WTC11 (cell line): ENCODE measurements at regions not wholly inside any gene's neighbourhood (a gene's known extent, or its start where the extent isn't known, plus 50 kb on each side); places are given as distances from the start of the nearest gene placed in this dataset.

ENCODE experiments used
- ATAC-seq: fragments of 200-7000 bp; cut with Tn5 transposase; 2 replicates; pipeline ENCODE4 v1.10.0; 2021; ENCODE audit warnings: mild to moderate bottlenecking, moderate library complexity
- CTCF ChIA-PET: fragments of 300-600 bp; sonication (Branson Sonifier 250); formaldehyde crosslinking; loops from one replicate; lab custom pipeline; 2021; ENCODE audit warnings: antibody characterized with exemption; lab: Charles Lee
- POLR2A ChIA-PET: fragments of 350-600 bp; sonication (Branson Sonifier 250); formaldehyde crosslinking; loops from one replicate; lab custom pipeline; 2021; ENCODE audit warnings: antibody characterized with exemption; lab: Charles Lee
- DNase-seq: peaks from one replicate; pipeline ENCODE4 v3.0.0; 2021; ENCODE audit warnings: low spot score
- H3K27ac Mint-ChIP-seq: 2 replicates; pipeline ENCODE4 v1.8.0; 2021; ENCODE audit warnings: mixed read lengths
- H3K27me3 Mint-ChIP-seq: 2 replicates; pipeline ENCODE4 v1.8.0; 2021; ENCODE audit warnings: low read depth, mild to moderate bottlenecking, moderate library complexity, mixed read lengths
- H3K36me3 Mint-ChIP-seq: 2 replicates; pipeline ENCODE4 v1.8.0; 2021; ENCODE audit warnings: mixed read lengths
- H3K4me1 Mint-ChIP-seq: 2 replicates; pipeline ENCODE4 v1.8.0; 2022; ENCODE audit warnings: mixed read lengths
- H3K4me3 Mint-ChIP-seq: 2 replicates; pipeline ENCODE4 v1.8.0; 2021; ENCODE audit warnings: mild to moderate bottlenecking, moderate library complexity, mixed read lengths
- H3K9me3 Mint-ChIP-seq: 2 replicates; pipeline ENCODE4 v1.8.0; 2021; ENCODE audit warnings: mixed read lengths
- ATF1 ChIP-seq: sonication (generic); formaldehyde crosslinking; IDR thresholded peaks from 2 replicates; pipeline ENCODE4 v1.8.1; 2023; ENCODE audit warnings: mild to moderate bottlenecking, moderate library complexity, missing genetic modification reagents
- ESRRA ChIP-seq: sonication (generic); formaldehyde crosslinking; IDR thresholded peaks from 2 replicates; pipeline ENCODE4 v1.8.1; 2022; ENCODE audit warnings: mild to moderate bottlenecking, missing genetic modification reagents, borderline replicate concordance
- ETV6 ChIP-seq: sonication (generic); formaldehyde crosslinking; IDR thresholded peaks from 2 replicates; pipeline ENCODE4 v1.8.1; 2022; ENCODE audit warnings: mild to moderate bottlenecking, missing genetic modification reagents
- GABPB1 ChIP-seq: sonication (generic); formaldehyde crosslinking; IDR thresholded peaks from 2 replicates; pipeline ENCODE4 v1.8.1; 2023; ENCODE audit warnings: mild to moderate bottlenecking, missing genetic modification reagents
- KAT7 ChIP-seq: sonication (generic); formaldehyde crosslinking; IDR thresholded peaks from 2 replicates; pipeline ENCODE4 v1.8.1; 2023; ENCODE audit warnings: missing genetic modification reagents, mild to moderate bottlenecking, borderline replicate concordance
- NR2C2 ChIP-seq: sonication (generic); formaldehyde crosslinking; IDR thresholded peaks from 2 replicates; pipeline ENCODE4 v1.8.0; 2022; ENCODE audit warnings: mild to moderate bottlenecking, missing genetic modification reagents
- TEAD4 ChIP-seq: sonication (generic); formaldehyde crosslinking; IDR thresholded peaks from 2 replicates; pipeline ENCODE4 v1.8.0; 2022; ENCODE audit warnings: mild to moderate bottlenecking, missing genetic modification reagents
- ZNF219 ChIP-seq: sonication (generic); formaldehyde crosslinking; IDR thresholded peaks from 2 replicates; pipeline ENCODE4 v1.8.0; 2023; ENCODE audit warnings: missing genetic modification reagents, mild to moderate bottlenecking, borderline replicate concordance
- ZNF263 ChIP-seq: sonication (generic); formaldehyde crosslinking; IDR thresholded peaks from 2 replicates; pipeline ENCODE4 v1.8.1; 2022; ENCODE audit warnings: low read depth, mild to moderate bottlenecking, moderate library complexity, missing genetic modification reagents
- ZNF396 ChIP-seq: fragments of 250-450 bp; sonication (Bioruptor Pico); IDR thresholded peaks from 2 replicates; pipeline ENCODE4 v1.8.0; 2021; ENCODE audit warnings: mild to moderate bottlenecking, moderate library complexity, borderline replicate concordance
- ZNF416 ChIP-seq: fragments of 250-450 bp; sonication (Bioruptor Pico); IDR thresholded peaks from 2 replicates; pipeline ENCODE4 v1.9.0; 2021; ENCODE audit warnings: mild to moderate bottlenecking, inconsistent platforms
- TF ChIP-seq, protein P1 (sequence below): sonication (generic); formaldehyde crosslinking; conservative IDR thresholded peaks from 2 replicates; pipeline ENCODE4 v1.8.1; 2022; ENCODE audit warnings: mild to moderate bottlenecking, missing genetic modification reagents
- TF ChIP-seq, protein P2 (sequence below): sonication (generic); formaldehyde crosslinking; IDR thresholded peaks from 2 replicates; pipeline ENCODE4 v1.8.1; 2022; ENCODE audit warnings: mild to moderate bottlenecking, missing genetic modification reagents, moderate library complexity, borderline replicate concordance
- TF ChIP-seq, protein P3 (sequence below): sonication (generic); formaldehyde crosslinking; IDR thresholded peaks from 2 replicates; pipeline ENCODE4 v1.8.1; 2023; ENCODE audit warnings: mild to moderate bottlenecking, missing genetic modification reagents
- TF ChIP-seq, protein P4 (sequence below): sonication (generic); formaldehyde crosslinking; IDR thresholded peaks from 2 replicates; pipeline ENCODE4 v1.8.0; 2022; ENCODE audit warnings: mild to moderate bottlenecking, missing genetic modification reagents
- TF ChIP-seq, protein P5 (sequence below): sonication (generic); formaldehyde crosslinking; IDR thresholded peaks from 2 replicates; pipeline ENCODE4 v1.8.1; 2022; ENCODE audit warnings: missing genetic modification reagents, borderline replicate concordance
- TF ChIP-seq, protein P6 (sequence below): fragments of 250-450 bp; sonication (Bioruptor Pico); IDR thresholded peaks from 2 replicates; pipeline ENCODE4 v1.9.0; 2021; ENCODE audit warnings: mild to moderate bottlenecking, borderline replicate concordance
- TF ChIP-seq, protein P7 (sequence below): fragments of 250-450 bp; sonication (Bioruptor Pico); IDR thresholded peaks from 2 replicates; pipeline ENCODE4 v1.9.0; 2021; ENCODE audit warnings: moderate library complexity, mild to moderate bottlenecking, inconsistent platforms, borderline replicate concordance

DNA sequence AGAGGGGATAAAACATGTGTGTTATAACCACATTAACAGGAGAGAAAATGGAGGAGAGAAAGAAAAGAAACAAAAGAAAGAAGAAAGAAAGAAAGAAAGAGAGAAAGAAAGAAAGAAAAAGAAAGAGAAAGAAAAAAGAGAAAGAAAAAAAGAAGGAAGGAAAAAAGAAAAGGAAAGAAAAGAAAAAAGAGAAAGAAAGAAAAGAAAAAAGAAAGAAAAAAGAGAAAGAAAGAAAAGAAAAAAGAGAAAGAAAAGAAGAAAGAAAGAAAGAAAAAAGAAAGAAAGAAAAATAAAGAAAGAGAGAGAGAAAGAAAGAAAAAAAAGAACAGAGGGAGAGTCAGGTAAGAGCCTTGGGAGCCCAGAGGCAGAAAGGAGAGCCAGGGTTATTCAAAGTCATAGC is 446.6 kb upstream of the ASIC2 start:
- 0 out of 2 replicates have a peak, but pooled peaks cover 1% of the 10 kb centered on the region for H3K4me1 Mint-ChIP-seq
- TF ChIP-seq, protein P1, sequence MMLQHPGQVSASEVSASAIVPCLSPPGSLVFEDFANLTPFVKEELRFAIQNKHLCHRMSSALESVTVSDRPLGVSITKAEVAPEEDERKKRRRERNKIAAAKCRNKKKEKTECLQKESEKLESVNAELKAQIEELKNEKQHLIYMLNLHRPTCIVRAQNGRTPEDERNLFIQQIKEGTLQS = no peak
- TF ChIP-seq TEAD4 (CRISPR knock-in tag) (no peak), ETV6 (CRISPR knock-in tag) (no peak), ZNF263 (CRISPR knock-in tag) (no peak), ATF1 (CRISPR knock-in tag) (no peak), ZNF219 (CRISPR knock-in tag) (no peak), KAT7 (no peak)
- TF ChIP-seq, protein P2, sequence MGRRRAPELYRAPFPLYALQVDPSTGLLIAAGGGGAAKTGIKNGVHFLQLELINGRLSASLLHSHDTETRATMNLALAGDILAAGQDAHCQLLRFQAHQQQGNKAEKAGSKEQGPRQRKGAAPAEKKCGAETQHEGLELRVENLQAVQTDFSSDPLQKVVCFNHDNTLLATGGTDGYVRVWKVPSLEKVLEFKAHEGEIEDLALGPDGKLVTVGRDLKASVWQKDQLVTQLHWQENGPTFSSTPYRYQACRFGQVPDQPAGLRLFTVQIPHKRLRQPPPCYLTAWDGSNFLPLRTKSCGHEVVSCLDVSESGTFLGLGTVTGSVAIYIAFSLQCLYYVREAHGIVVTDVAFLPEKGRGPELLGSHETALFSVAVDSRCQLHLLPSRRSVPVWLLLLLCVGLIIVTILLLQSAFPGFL (CRISPR knock-in tag) = no peak
- TF ChIP-seq, protein P3, sequence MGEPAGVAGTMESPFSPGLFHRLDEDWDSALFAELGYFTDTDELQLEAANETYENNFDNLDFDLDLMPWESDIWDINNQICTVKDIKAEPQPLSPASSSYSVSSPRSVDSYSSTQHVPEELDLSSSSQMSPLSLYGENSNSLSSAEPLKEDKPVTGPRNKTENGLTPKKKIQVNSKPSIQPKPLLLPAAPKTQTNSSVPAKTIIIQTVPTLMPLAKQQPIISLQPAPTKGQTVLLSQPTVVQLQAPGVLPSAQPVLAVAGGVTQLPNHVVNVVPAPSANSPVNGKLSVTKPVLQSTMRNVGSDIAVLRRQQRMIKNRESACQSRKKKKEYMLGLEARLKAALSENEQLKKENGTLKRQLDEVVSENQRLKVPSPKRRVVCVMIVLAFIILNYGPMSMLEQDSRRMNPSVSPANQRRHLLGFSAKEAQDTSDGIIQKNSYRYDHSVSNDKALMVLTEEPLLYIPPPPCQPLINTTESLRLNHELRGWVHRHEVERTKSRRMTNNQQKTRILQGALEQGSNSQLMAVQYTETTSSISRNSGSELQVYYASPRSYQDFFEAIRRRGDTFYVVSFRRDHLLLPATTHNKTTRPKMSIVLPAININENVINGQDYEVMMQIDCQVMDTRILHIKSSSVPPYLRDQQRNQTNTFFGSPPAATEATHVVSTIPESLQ (CRISPR knock-in tag) = no peak
- TF ChIP-seq, protein P4, sequence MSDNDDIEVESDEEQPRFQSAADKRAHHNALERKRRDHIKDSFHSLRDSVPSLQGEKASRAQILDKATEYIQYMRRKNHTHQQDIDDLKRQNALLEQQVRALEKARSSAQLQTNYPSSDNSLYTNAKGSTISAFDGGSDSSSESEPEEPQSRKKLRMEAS (CRISPR knock-in tag) = no peak
- ChIA-PET CTCF (interaction anchor here (1.6 to 5.6 kb wide), 2 partner anchors 11 to 431 kb away, joined by 3 to 29 read pairs; no protein-coding TSS in a partner anchor), POLR2A (no interaction called here)
- no peak overlapping the region for H3K27ac Mint-ChIP-seq
- peaks cover 56% of the 10 kb centered on the region for H3K27me3 Mint-ChIP-seq
- DNase-seq (no peak), ATAC-seq (no peak)
- no peaks in the 10 kb centered on the region for H3K36me3 Mint-ChIP-seq
- no peaks in the 10 kb centered on the region for H3K9me3 Mint-ChIP-seq
- no peak overlapping the region for H3K4me3 Mint-ChIP-seq

DNA sequence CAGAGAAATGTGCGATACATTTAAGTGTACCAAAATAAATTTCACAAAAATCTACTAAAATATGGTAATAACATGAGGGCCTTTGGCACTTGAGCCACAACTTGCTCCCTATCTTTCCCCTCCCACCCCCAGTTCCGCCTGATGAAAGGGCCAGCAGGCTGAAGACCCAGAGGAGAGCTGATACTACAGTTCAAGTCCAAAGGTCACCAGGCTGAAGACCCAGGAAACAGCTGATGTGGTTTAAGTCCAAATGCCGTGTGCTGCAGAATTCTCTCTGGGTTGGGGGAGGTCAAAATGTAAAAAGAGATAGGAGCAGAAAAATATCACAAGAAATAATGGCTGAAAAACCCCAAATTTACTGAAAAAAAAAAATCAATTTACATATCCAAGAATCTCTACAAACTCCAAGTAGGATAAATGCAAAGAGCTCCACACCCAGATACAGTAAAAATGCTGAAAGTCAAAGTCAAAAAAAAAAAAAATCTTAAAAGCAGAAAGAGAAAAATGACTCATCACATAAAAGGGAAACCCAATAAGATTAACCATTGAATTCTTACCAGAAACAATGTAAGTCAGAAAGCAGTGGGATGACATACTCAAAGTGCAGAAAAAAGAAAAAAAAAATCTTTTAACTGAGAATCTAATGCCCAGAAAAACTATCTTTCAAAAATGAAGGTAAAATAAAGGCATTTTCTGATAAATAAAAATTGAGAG is 452.1 kb upstream of the ASIC2 start:
- H3K4me3 Mint-ChIP-seq = no peak overlapping the region
- no peak overlapping the region for H3K27ac Mint-ChIP-seq
- H3K36me3 Mint-ChIP-seq = no peaks in the 10 kb centered on the region
- no peak for DNase-seq
- TF ChIP-seq NR2C2 (CRISPR knock-in tag) = no peak
- TF ChIP-seq, protein P5, sequence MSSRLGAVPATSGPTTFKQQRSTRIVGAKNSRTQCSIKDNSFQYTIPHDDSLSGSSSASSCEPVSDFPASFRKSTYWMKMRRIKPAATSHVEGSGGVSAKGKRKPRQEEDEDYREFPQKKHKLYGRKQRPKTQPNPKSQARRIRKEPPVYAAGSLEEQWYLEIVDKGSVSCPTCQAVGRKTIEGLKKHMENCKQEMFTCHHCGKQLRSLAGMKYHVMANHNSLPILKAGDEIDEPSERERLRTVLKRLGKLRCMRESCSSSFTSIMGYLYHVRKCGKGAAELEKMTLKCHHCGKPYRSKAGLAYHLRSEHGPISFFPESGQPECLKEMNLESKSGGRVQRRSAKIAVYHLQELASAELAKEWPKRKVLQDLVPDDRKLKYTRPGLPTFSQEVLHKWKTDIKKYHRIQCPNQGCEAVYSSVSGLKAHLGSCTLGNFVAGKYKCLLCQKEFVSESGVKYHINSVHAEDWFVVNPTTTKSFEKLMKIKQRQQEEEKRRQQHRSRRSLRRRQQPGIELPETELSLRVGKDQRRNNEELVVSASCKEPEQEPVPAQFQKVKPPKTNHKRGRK (CRISPR knock-in tag) = no peak
- no peak for TF ChIP-seq ZNF416
- TF ChIP-seq, all 79 proteins: peak for 0
- Mint-ChIP-seq H3K4me1 (peaks cover 18% of the 10 kb centered on the region), H3K9me3 (no peaks in the 10 kb centered on the region), H3K27me3 (peaks cover 55% of the 10 kb centered on the region)
- POLR2A ChIA-PET = interaction anchor here (1.1 kb wide), 1 partner anchor 16 kb away, joined by 3 read pairs; no protein-coding TSS in a partner anchor
- CTCF ChIA-PET = interaction anchor here (1.4 kb wide), 2 partner anchors 21 to 33 kb away, joined by 3 to 5 read pairs; no protein-coding TSS in a partner anchor
- no peak for ATAC-seq

DNA sequence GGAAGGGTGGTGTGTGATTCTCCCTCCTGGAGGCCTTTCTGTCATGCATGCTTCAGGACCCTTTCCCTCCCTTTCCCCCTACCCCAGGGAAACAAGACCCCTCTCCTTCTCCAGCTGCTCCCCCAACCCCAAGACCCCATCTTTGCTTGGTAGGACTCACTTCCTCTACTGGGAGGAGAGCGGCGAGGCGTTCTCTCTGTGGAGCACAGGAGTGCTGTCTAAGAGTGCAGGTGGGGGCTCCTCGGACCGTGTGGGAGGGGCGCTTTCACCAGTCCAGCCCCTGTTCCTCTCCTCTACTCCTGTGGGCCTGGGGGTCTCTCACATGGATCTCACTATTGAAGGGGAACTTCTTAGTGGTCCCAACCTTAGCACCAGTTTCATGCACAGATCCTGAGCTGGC is 456.1 kb upstream of the ASIC2 start:
- ATAC-seq = no peak
- H3K4me3 Mint-ChIP-seq = no peak overlapping the region
- no peaks in the 10 kb centered on the region for H3K36me3 Mint-ChIP-seq
- H3K4me1 Mint-ChIP-seq = peaks cover 43% of the 10 kb centered on the region
- H3K27me3 Mint-ChIP-seq = peaks cover 72% of the 10 kb centered on the region
- H3K9me3 Mint-ChIP-seq = 0 out of 2 replicates have a peak, but pooled peaks cover under 1% of the 10 kb centered on the region
- no peak overlapping the region for H3K27ac Mint-ChIP-seq
- no peak for DNase-seq
- ChIA-PET CTCF (interaction anchor here (1.7 to 4.5 kb wide), 3 partner anchors 24 to 98 kb away, joined by 4 to 73 read pairs (median 5); no protein-coding TSS in a partner anchor), POLR2A (no interaction called here)
- TF ChIP-seq ZNF396 (CRISPR knock-in tag) = no peak
- TF ChIP-seq GABPB1 = no peak
- TF ChIP-seq, protein P6, sequence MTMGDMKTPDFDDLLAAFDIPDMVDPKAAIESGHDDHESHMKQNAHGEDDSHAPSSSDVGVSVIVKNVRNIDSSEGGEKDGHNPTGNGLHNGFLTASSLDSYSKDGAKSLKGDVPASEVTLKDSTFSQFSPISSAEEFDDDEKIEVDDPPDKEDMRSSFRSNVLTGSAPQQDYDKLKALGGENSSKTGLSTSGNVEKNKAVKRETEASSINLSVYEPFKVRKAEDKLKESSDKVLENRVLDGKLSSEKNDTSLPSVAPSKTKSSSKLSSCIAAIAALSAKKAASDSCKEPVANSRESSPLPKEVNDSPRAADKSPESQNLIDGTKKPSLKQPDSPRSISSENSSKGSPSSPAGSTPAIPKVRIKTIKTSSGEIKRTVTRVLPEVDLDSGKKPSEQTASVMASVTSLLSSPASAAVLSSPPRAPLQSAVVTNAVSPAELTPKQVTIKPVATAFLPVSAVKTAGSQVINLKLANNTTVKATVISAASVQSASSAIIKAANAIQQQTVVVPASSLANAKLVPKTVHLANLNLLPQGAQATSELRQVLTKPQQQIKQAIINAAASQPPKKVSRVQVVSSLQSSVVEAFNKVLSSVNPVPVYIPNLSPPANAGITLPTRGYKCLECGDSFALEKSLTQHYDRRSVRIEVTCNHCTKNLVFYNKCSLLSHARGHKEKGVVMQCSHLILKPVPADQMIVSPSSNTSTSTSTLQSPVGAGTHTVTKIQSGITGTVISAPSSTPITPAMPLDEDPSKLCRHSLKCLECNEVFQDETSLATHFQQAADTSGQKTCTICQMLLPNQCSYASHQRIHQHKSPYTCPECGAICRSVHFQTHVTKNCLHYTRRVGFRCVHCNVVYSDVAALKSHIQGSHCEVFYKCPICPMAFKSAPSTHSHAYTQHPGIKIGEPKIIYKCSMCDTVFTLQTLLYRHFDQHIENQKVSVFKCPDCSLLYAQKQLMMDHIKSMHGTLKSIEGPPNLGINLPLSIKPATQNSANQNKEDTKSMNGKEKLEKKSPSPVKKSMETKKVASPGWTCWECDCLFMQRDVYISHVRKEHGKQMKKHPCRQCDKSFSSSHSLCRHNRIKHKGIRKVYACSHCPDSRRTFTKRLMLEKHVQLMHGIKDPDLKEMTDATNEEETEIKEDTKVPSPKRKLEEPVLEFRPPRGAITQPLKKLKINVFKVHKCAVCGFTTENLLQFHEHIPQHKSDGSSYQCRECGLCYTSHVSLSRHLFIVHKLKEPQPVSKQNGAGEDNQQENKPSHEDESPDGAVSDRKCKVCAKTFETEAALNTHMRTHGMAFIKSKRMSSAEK (CRISPR knock-in tag) = no peak
- TF ChIP-seq, protein P7, sequence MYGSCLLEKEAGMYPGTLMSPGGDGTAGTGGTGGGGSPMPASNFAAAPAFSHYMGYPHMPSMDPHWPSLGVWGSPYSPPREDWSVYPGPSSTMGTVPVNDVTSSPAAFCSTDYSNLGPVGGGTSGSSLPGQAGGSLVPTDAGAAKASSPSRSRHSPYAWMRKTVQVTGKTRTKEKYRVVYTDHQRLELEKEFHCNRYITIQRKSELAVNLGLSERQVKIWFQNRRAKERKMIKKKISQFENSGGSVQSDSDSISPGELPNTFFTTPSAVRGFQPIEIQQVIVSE (CRISPR knock-in tag) = no peak
- no peak for TF ChIP-seq ESRRA
- TF ChIP-seq, protein P5 (CRISPR knock-in tag) = no peak
